K562 (cell line): ENCODE measurements at regions not wholly inside any gene's neighbourhood (a gene's known extent, or its start where the extent isn't known, plus 50 kb on each side); places are given as distances from the start of the nearest gene placed in this dataset.

ENCODE experiments used
- ATF1 ChIP-seq, 2 experiments: fragments of 450-650 bp in 1 of 2; IDR thresholded peaks; 2 replicates each; pipeline ENCODE4 v1.6.1; 2016; ENCODE audit warnings: missing compliant biosample characterization in 1 of 2, missing genetic modification characterization in 1 of 2
- BDP1 ChIP-seq: IDR thresholded peaks from 3 replicates; pipeline ENCODE4 v1.6.1; 2011; ENCODE audit not compliant: insufficient read length, insufficient read depth
- CBFA2T2 ChIP-seq: fragments of 450-650 bp; conservative IDR thresholded peaks from 2 replicates; pipeline ENCODE4 v1.6.1; 2017; ENCODE audit warnings: mild to moderate bottlenecking
- CBFA2T3 ChIP-seq: fragments of 450-650 bp; IDR thresholded peaks from 2 replicates; pipeline ENCODE4 v1.6.1; 2017
- CEBPB ChIP-seq: fragments of 450-650 bp; IDR thresholded peaks from 2 replicates; pipeline ENCODE4 v1.6.1; 2016; ENCODE audit warnings: missing genetic modification characterization, missing compliant biosample characterization
- ELF4 ChIP-seq: fragments of 450-650 bp; formaldehyde crosslinking; IDR thresholded peaks from 2 replicates; pipeline ENCODE4 v1.4.0; 2022; ENCODE audit warnings: missing genetic modification characterization
- HDAC6 ChIP-seq: IDR thresholded peaks from 2 replicates; pipeline ENCODE4 v1.6.1; 2012; ENCODE audit warnings: low read depth, mild to moderate bottlenecking, control low read depth, inconsistent platforms, low read length, moderate library complexity
- MITF ChIP-seq: IDR thresholded peaks from 2 replicates; pipeline ENCODE4 v1.6.1; 2014; ENCODE audit warnings: antibody characterized with exemption
- OTX1 ChIP-seq: fragments of 450-650 bp; formaldehyde crosslinking; IDR thresholded peaks from 2 replicates; pipeline ENCODE4 v1.4.0; 2022; ENCODE audit warnings: mild to moderate bottlenecking
- SPI1 ChIP-seq: IDR thresholded peaks from 2 replicates; pipeline ENCODE4 v1.6.1; 2011; ENCODE audit warnings: low read depth, low read length, control low read depth, borderline replicate concordance
- ZBED1 ChIP-seq: IDR thresholded peaks from 2 replicates; pipeline ENCODE4 v1.6.1; 2014
- TF ChIP-seq, protein P1 (sequence below): sonication (generic); formaldehyde crosslinking; IDR thresholded peaks from 2 replicates; pipeline ENCODE4 v1.8.0; 2022; ENCODE audit warnings: mild to moderate bottlenecking, low read depth, missing genetic modification reagents
- TF ChIP-seq, protein P2 (sequence below): fragments of 450-650 bp; IDR thresholded peaks from 2 replicates; pipeline ENCODE4 v1.6.1; 2016; ENCODE audit warnings: low read depth, mild to moderate bottlenecking, moderate library complexity
- TF ChIP-seq, protein P3 (sequence below): fragments of 450-650 bp; IDR thresholded peaks from 2 replicates; pipeline ENCODE4 v1.6.1; 2016; ENCODE audit warnings: mild to moderate bottlenecking, moderate library complexity
- TF ChIP-seq, protein P4 (sequence below): sonication (generic); formaldehyde crosslinking; IDR thresholded peaks from 2 replicates; pipeline ENCODE4 v1.9.0; 2022; ENCODE audit warnings: mild to moderate bottlenecking, missing genetic modification reagents

DNA sequence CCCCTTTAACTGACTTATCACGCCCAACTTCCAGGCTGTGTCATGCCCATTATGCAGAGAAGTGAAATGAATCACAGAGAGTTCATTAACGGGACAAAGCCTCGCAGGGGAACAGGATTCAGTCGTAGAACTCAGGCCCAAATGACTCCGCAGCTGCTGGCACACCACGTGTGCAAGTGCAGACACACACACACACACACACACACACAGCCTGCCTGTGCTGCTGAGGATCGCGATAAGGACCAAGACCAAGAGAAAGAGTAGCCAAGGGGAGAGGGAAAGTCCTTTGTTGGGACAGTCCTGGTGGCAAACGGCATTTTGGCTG lies 90.0 kb upstream of the TAF1B start (continued):
- TF ChIP-seq BDP1 (no peak), SPI1 (peak; percentile 94), HDAC6 (no peak), ZBED1 (peak; percentile 78; the same call in 1 of the 2 replicates), ELF4 (CRISPR knock-in tag) (peak; percentile 79), ATF1 (CRISPR knock-in tag; IDR thresholded peaks at IDR 0.05) (no peak), ATF1 (tag; IDR thresholded peaks at IDR 0.05) (peak; percentile 64), CBFA2T3 (peak; percentile 84), OTX1 (CRISPR knock-in tag) (0 out of 2 replicates have a peak, but pooled peaks have one; percentile 57), CEBPB (tag) (no peak), CBFA2T2 (peak; percentile 68), MITF (0 out of 2 replicates have a peak, but pooled peaks have one; percentile 49)
- TF ChIP-seq, protein P1, sequence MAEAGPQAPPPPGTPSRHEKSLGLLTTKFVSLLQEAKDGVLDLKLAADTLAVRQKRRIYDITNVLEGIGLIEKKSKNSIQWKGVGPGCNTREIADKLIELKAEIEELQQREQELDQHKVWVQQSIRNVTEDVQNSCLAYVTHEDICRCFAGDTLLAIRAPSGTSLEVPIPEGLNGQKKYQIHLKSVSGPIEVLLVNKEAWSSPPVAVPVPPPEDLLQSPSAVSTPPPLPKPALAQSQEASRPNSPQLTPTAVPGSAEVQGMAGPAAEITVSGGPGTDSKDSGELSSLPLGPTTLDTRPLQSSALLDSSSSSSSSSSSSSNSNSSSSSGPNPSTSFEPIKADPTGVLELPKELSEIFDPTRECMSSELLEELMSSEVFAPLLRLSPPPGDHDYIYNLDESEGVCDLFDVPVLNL = peak; percentile 66; the same call in 1 of the 2 replicates
- TF ChIP-seq, protein P2, sequence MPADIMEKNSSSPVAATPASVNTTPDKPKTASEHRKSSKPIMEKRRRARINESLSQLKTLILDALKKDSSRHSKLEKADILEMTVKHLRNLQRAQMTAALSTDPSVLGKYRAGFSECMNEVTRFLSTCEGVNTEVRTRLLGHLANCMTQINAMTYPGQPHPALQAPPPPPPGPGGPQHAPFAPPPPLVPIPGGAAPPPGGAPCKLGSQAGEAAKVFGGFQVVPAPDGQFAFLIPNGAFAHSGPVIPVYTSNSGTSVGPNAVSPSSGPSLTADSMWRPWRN = no peak
- TF ChIP-seq, protein P3, sequence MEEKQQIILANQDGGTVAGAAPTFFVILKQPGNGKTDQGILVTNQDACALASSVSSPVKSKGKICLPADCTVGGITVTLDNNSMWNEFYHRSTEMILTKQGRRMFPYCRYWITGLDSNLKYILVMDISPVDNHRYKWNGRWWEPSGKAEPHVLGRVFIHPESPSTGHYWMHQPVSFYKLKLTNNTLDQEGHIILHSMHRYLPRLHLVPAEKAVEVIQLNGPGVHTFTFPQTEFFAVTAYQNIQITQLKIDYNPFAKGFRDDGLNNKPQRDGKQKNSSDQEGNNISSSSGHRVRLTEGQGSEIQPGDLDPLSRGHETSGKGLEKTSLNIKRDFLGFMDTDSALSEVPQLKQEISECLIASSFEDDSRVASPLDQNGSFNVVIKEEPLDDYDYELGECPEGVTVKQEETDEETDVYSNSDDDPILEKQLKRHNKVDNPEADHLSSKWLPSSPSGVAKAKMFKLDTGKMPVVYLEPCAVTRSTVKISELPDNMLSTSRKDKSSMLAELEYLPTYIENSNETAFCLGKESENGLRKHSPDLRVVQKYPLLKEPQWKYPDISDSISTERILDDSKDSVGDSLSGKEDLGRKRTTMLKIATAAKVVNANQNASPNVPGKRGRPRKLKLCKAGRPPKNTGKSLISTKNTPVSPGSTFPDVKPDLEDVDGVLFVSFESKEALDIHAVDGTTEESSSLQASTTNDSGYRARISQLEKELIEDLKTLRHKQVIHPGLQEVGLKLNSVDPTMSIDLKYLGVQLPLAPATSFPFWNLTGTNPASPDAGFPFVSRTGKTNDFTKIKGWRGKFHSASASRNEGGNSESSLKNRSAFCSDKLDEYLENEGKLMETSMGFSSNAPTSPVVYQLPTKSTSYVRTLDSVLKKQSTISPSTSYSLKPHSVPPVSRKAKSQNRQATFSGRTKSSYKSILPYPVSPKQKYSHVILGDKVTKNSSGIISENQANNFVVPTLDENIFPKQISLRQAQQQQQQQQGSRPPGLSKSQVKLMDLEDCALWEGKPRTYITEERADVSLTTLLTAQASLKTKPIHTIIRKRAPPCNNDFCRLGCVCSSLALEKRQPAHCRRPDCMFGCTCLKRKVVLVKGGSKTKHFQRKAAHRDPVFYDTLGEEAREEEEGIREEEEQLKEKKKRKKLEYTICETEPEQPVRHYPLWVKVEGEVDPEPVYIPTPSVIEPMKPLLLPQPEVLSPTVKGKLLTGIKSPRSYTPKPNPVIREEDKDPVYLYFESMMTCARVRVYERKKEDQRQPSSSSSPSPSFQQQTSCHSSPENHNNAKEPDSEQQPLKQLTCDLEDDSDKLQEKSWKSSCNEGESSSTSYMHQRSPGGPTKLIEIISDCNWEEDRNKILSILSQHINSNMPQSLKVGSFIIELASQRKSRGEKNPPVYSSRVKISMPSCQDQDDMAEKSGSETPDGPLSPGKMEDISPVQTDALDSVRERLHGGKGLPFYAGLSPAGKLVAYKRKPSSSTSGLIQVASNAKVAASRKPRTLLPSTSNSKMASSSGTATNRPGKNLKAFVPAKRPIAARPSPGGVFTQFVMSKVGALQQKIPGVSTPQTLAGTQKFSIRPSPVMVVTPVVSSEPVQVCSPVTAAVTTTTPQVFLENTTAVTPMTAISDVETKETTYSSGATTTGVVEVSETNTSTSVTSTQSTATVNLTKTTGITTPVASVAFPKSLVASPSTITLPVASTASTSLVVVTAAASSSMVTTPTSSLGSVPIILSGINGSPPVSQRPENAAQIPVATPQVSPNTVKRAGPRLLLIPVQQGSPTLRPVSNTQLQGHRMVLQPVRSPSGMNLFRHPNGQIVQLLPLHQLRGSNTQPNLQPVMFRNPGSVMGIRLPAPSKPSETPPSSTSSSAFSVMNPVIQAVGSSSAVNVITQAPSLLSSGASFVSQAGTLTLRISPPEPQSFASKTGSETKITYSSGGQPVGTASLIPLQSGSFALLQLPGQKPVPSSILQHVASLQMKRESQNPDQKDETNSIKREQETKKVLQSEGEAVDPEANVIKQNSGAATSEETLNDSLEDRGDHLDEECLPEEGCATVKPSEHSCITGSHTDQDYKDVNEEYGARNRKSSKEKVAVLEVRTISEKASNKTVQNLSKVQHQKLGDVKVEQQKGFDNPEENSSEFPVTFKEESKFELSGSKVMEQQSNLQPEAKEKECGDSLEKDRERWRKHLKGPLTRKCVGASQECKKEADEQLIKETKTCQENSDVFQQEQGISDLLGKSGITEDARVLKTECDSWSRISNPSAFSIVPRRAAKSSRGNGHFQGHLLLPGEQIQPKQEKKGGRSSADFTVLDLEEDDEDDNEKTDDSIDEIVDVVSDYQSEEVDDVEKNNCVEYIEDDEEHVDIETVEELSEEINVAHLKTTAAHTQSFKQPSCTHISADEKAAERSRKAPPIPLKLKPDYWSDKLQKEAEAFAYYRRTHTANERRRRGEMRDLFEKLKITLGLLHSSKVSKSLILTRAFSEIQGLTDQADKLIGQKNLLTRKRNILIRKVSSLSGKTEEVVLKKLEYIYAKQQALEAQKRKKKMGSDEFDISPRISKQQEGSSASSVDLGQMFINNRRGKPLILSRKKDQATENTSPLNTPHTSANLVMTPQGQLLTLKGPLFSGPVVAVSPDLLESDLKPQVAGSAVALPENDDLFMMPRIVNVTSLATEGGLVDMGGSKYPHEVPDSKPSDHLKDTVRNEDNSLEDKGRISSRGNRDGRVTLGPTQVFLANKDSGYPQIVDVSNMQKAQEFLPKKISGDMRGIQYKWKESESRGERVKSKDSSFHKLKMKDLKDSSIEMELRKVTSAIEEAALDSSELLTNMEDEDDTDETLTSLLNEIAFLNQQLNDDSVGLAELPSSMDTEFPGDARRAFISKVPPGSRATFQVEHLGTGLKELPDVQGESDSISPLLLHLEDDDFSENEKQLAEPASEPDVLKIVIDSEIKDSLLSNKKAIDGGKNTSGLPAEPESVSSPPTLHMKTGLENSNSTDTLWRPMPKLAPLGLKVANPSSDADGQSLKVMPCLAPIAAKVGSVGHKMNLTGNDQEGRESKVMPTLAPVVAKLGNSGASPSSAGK = peak; percentile 75
- TF ChIP-seq, protein P4, sequence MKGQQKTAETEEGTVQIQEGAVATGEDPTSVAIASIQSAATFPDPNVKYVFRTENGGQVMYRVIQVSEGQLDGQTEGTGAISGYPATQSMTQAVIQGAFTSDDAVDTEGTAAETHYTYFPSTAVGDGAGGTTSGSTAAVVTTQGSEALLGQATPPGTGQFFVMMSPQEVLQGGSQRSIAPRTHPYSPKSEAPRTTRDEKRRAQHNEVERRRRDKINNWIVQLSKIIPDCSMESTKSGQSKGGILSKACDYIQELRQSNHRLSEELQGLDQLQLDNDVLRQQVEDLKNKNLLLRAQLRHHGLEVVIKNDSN = peak; percentile 80
